ENCODE measurements at regions not wholly inside any gene's neighbourhood (a gene's known extent, or its start where the extent isn't known, plus 50 kb on each side); places are given as distances from the start of the nearest gene placed in this dataset.

DNA sequence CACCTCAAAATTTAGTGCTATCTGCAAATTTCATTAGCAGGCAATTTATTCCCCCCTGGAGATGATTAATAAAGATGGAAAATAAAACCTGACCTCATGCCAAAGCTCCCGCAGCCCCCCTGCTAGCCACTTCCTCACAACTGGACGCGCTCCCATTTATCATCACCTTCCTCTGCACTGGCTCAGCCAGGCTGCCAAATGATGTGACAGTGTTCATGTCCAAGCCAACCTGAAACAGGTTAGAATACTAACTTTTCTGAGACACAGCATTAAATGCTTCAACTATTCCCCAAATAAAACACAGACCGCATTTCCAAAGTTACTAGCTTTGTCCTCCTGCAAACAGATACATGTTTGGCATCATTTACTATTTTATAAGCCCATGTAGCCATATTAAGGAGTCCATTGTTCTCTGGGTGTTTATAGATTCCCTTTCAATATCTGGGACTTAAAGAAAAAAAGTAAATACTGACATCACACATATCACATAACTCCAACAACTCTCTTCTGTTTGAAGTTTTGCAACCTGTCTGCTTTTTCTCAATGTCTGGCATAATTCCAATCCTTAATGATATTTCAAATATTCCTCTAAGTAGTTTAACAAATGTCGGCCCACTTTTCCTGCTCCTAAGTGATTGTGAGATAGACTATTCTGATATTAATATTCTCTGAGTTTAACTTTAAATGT lies 829.7 kb upstream of the FAT3 start:
- H3K36me3 ChIP-seq (ENCODE audit: control insufficient read depth in 1 of 2, insufficient read depth in 2 of 2, low read length in 2 of 2): no peaks in the 10 kb centered on the region
- H3K9me3 ChIP-seq (ENCODE audit: control insufficient read depth in 1 of 2, low read length in 2 of 2): no peaks in the 10 kb centered on the region
- H3K4me3 ChIP-seq (ENCODE audit: low read depth in 1 of 2, low read length in 2 of 2): no peak overlapping the region
- no peaks in the 10 kb centered on the region for H3K27me3 ChIP-seq (ENCODE audit: control insufficient read depth in 1 of 2, insufficient read depth in 2 of 2, low read length in 2 of 2)
- no peak overlapping the region for H3K9ac ChIP-seq (ENCODE audit: low read depth in 1 of 2, low read length in 2 of 2)
- H3K4me1 ChIP-seq (ENCODE audit: control insufficient read depth in 1 of 2, insufficient read depth in 2 of 2, low read length in 2 of 2): peaks cover 0 to 3% of the 10 kb centered on the region in 2 donors
- no peak overlapping the region for H3K27ac ChIP-seq (ENCODE audit: low read depth, low read length)

DNA sequence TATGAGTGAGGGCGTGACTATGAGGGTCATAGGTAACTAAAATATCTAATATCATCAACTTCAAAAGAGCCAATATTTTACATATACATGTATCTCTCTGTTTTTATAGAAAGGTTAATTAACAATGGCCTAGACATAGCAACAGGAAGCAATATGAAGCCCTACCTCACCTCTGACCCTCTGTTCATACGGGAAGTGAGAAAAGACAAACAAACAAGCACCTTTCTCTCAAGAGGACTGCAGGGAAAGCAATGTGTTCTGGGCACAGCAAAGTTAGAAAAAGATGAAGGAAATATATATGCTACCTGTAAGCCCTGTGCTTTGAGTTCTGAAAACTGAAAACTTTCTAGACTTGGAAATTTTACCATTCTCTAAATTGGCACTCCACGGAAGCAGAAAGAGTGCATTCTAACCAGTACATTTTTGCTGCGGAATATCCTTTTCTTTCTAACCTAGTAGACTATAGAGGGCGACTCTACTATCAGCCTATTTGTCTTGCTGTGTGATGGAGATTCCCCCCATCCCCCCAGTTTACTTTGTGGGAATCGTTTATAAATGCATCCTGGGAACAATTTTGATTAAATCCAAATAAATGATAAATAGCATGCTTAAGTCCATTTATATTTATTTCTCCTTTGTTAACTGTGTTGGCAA lies 830.4 kb upstream of the FAT3 start:
- Histone ChIP-seq H3K27me3 (ENCODE audit: control insufficient read depth in 1 of 2, insufficient read depth in 2 of 2, low read length in 2 of 2) (no peaks in the 10 kb centered on the region), H3K4me1 (ENCODE audit: control insufficient read depth in 1 of 2, insufficient read depth in 2 of 2, low read length in 2 of 2) (peaks cover 0 to 3% of the 10 kb centered on the region in 2 donors), H3K27ac (ENCODE audit: low read depth, low read length) (no peak overlapping the region), H3K4me3 (ENCODE audit: low read depth in 1 of 2, low read length in 2 of 2) (no peak overlapping the region), H3K36me3 (ENCODE audit: control insufficient read depth in 1 of 2, insufficient read depth in 2 of 2, low read length in 2 of 2) (no peaks in the 10 kb centered on the region), H3K9ac (ENCODE audit: low read depth in 1 of 2, low read length in 2 of 2) (no peak overlapping the region), H3K9me3 (ENCODE audit: control insufficient read depth in 1 of 2, low read length in 2 of 2) (no peaks in the 10 kb centered on the region)

DNA sequence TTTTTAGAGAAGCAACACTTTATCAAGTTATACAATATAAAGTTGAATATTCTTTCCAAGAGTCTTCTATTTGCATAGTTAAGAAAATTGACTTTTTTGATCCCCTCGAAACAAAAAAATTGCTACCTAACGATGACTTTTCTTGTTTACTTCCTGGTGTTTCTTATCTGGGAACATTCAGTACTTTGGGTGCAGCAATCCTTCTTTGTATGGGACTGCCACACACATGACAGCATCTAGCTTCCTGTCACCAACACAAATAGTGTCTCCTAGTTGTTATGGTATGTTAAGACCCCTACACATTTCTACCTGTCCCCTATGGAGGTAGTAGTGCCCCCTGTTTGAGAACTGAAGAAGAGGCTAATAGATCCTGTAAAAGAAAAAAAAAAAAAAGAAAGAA lies 841.7 kb upstream of the FAT3 start:
- no peaks in the 10 kb centered on the region for H3K27me3 ChIP-seq (ENCODE audit: control insufficient read depth in 1 of 2, insufficient read depth in 2 of 2, low read length in 2 of 2)
- H3K27ac ChIP-seq (ENCODE audit: low read depth, low read length): no peak overlapping the region
- H3K4me1 ChIP-seq (ENCODE audit: control insufficient read depth in 1 of 2, insufficient read depth in 2 of 2, low read length in 2 of 2): no peaks in the 10 kb centered on the region
- no peaks in the 10 kb centered on the region for H3K36me3 ChIP-seq (ENCODE audit: control insufficient read depth in 1 of 2, insufficient read depth in 2 of 2, low read length in 2 of 2)
- H3K9ac ChIP-seq (ENCODE audit: low read depth in 1 of 2, low read length in 2 of 2): no peak overlapping the region
- H3K9me3 ChIP-seq (ENCODE audit: control insufficient read depth in 1 of 2, low read length in 2 of 2): no peaks in the 10 kb centered on the region
- H3K4me3 ChIP-seq (ENCODE audit: low read depth in 1 of 2, low read length in 2 of 2): no peak overlapping the region

DNA sequence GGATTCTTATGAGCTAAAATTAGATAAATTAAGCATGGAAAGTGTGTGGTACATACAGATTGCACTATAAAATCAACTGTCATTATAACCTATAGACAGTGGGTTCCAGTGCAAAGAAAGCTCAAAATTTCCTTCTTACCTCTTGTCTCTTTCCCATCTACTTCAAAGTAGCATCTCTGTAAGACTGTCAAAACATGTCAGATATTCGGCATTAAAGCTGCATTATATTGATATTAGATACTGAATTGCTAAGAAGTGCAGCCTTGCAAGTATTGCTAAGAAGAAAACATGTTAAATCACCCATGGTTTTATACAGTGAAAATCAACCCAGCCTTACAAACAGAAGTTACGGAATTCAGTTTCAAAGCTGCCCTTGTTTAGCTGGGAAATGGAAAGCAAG lies 849.8 kb upstream of the FAT3 start:
- Histone ChIP-seq H3K9me3 (ENCODE audit: control insufficient read depth in 1 of 2, low read length in 2 of 2) (no peaks in the 10 kb centered on the region), H3K36me3 (ENCODE audit: control insufficient read depth in 1 of 2, insufficient read depth in 2 of 2, low read length in 2 of 2) (no peaks in the 10 kb centered on the region), H3K9ac (ENCODE audit: low read depth in 1 of 2, low read length in 2 of 2) (no peak overlapping the region), H3K4me3 (ENCODE audit: low read depth in 1 of 2, low read length in 2 of 2) (no peak overlapping the region), H3K27ac (ENCODE audit: low read depth, low read length) (no peak overlapping the region), H3K27me3 (ENCODE audit: control insufficient read depth in 1 of 2, insufficient read depth in 2 of 2, low read length in 2 of 2) (no peaks in the 10 kb centered on the region), H3K4me1 (ENCODE audit: control insufficient read depth in 1 of 2, insufficient read depth in 2 of 2, low read length in 2 of 2) (no peaks in the 10 kb centered on the region)

DNA sequence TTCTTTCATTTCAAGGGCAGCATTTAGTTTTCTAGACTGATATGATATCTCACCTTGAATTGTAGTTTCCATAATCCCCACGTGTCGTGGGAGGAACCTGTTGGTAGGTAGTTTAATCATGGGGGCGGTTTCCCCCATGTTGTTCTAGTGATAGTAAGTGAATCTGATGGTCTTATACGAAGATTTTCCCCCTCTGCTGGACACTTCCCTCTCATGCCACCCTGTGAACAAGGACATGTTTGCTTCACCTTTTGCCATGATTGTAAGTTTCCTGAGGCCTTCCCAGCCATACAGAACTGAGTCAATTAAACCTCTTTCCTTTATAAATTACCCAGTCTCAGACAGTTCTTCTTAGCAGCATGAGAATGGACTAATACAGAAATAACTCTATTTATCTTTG lies 851.1 kb upstream of the FAT3 start:
- H3K4me3 ChIP-seq (ENCODE audit: low read depth in 1 of 2, low read length in 2 of 2): no peak overlapping the region
- H3K9ac ChIP-seq (ENCODE audit: low read depth in 1 of 2, low read length in 2 of 2): no peak overlapping the region
- no peak overlapping the region for H3K27ac ChIP-seq (ENCODE audit: low read depth, low read length)
- no peaks in the 10 kb centered on the region for H3K36me3 ChIP-seq (ENCODE audit: control insufficient read depth in 1 of 2, insufficient read depth in 2 of 2, low read length in 2 of 2)
- H3K4me1 ChIP-seq (ENCODE audit: control insufficient read depth in 1 of 2, insufficient read depth in 2 of 2, low read length in 2 of 2): no peaks in the 10 kb centered on the region
- H3K27me3 ChIP-seq (ENCODE audit: control insufficient read depth in 1 of 2, insufficient read depth in 2 of 2, low read length in 2 of 2): no peaks in the 10 kb centered on the region
- no peaks in the 10 kb centered on the region for H3K9me3 ChIP-seq (ENCODE audit: control insufficient read depth in 1 of 2, low read length in 2 of 2)

DNA sequence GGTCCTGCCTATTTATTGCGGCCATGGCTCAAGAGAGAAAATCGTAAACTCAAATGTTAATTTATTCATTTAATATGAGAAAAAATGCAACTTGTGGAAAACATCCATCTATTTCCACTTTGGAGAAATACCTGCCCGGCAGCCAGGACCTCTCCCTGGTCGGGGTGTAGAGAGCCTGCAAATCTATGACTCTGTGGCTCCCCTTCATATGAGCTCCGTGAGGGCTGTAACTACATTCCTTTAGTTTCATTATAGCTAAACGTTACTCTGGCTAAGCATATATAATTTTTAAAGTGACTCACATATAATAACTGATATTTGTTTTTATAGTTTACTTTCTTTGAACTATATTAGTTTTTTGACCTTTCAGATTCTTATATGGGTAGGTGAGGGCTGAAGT lies 857.8 kb upstream of the FAT3 start:
- H3K4me1 ChIP-seq (ENCODE audit: control insufficient read depth in 1 of 2, insufficient read depth in 2 of 2, low read length in 2 of 2): no peaks in the 10 kb centered on the region
- no peak overlapping the region for H3K4me3 ChIP-seq (ENCODE audit: low read depth in 1 of 2, low read length in 2 of 2)
- no peaks in the 10 kb centered on the region for H3K9me3 ChIP-seq (ENCODE audit: control insufficient read depth in 1 of 2, low read length in 2 of 2)
- no peaks in the 10 kb centered on the region for H3K36me3 ChIP-seq (ENCODE audit: control insufficient read depth in 1 of 2, insufficient read depth in 2 of 2, low read length in 2 of 2)
- no peak overlapping the region for H3K27ac ChIP-seq (ENCODE audit: low read depth, low read length)
- H3K27me3 ChIP-seq (ENCODE audit: control insufficient read depth in 1 of 2, insufficient read depth in 2 of 2, low read length in 2 of 2): no peaks in the 10 kb centered on the region
- no peak overlapping the region for H3K9ac ChIP-seq (ENCODE audit: low read depth in 1 of 2, low read length in 2 of 2)

DNA sequence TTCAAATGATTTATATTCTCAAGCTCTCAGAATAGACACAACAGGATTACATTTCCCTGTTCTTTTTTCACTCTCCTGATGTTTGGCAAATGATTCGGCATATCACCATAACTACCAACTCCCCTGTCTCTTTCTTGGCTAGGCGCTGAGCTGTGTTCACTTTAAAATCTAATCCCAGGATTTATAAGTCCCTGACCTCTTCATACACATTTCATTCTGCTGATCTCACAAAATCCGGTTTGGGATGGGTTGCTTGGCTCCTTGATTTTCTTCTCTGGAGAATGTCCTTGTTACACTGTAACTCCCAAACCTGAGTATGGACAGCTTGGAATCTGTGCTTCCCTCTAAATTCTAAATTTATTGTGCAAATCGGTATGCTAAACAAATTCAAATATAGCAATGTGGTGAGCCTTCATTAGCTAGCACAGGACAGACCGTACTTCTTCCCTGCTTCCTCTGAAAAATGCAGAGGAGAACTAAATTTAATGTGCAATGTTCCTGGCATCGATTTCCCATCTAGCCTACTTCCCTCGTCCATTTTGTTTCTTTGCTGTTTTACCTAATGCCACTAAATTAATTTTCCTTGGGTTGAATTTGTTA lies 858.5 kb upstream of the FAT3 start:
- Histone ChIP-seq H3K27ac (ENCODE audit: low read depth, low read length) (no peak overlapping the region), H3K9ac (ENCODE audit: low read depth in 1 of 2, low read length in 2 of 2) (no peak overlapping the region), H3K4me1 (ENCODE audit: control insufficient read depth in 1 of 2, insufficient read depth in 2 of 2, low read length in 2 of 2) (no peaks in the 10 kb centered on the region), H3K27me3 (ENCODE audit: control insufficient read depth in 1 of 2, insufficient read depth in 2 of 2, low read length in 2 of 2) (no peaks in the 10 kb centered on the region), H3K4me3 (ENCODE audit: low read depth in 1 of 2, low read length in 2 of 2) (no peak overlapping the region), H3K9me3 (ENCODE audit: control insufficient read depth in 1 of 2, low read length in 2 of 2) (no peaks in the 10 kb centered on the region), H3K36me3 (ENCODE audit: control insufficient read depth in 1 of 2, insufficient read depth in 2 of 2, low read length in 2 of 2) (no peaks in the 10 kb centered on the region)

DNA sequence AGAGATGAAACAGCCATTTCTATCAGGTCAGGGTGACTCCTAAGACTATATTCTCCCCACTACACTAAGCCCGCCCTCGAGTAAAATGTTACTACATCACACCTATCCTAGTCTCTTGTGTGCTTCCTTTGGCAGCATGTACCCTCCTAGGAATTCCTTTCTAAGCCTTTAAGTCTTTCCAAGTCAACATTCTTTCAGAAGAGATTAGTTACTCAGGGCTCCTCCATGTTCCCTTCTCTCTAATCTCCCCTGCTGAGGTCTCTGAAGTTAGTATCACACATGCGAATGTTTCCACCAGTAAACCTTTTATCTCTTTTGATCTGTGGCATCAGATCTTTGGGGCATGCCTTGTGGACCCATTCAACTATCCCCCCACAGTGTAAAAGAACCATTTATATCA lies 873.7 kb upstream of the FAT3 start:
- Histone ChIP-seq H3K27ac (ENCODE audit: low read depth, low read length) (no peak overlapping the region), H3K9me3 (ENCODE audit: control insufficient read depth in 1 of 2, low read length in 2 of 2) (no peaks in the 10 kb centered on the region), H3K27me3 (ENCODE audit: control insufficient read depth in 1 of 2, insufficient read depth in 2 of 2, low read length in 2 of 2) (no peaks in the 10 kb centered on the region), H3K9ac (ENCODE audit: low read depth in 1 of 2, low read length in 2 of 2) (no peak overlapping the region), H3K36me3 (ENCODE audit: control insufficient read depth in 1 of 2, insufficient read depth in 2 of 2, low read length in 2 of 2) (no peaks in the 10 kb centered on the region), H3K4me1 (ENCODE audit: control insufficient read depth in 1 of 2, insufficient read depth in 2 of 2, low read length in 2 of 2) (no peaks in the 10 kb centered on the region), H3K4me3 (ENCODE audit: low read depth in 1 of 2, low read length in 2 of 2) (no peak overlapping the region)

DNA sequence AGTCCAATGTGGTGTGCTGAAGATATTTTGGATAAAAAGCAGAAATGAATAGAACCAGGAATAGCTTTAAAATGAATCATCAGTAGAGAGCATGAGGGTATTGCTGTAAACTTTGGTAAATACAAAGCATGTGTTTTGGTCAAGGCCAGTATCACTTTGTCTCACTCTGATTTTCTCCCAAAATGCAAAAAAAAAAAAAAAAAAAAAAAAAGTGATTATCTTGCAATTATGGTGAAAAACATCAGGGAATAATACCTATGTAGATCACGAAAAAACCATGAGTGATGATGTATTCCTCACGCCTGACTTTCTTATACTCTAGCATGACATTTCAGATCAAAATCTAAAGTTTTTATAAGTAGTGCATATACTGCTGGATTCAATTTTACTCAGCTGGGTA lies 897.9 kb upstream of the FAT3 start:
- Histone ChIP-seq H3K9ac (ENCODE audit: low read depth in 1 of 2, low read length in 2 of 2) (no peak overlapping the region), H3K4me1 (ENCODE audit: control insufficient read depth in 1 of 2, insufficient read depth in 2 of 2, low read length in 2 of 2) (no peaks in the 10 kb centered on the region), H3K4me3 (ENCODE audit: low read depth in 1 of 2, low read length in 2 of 2) (no peak overlapping the region), H3K36me3 (ENCODE audit: control insufficient read depth in 1 of 2, insufficient read depth in 2 of 2, low read length in 2 of 2) (no peaks in the 10 kb centered on the region), H3K27ac (ENCODE audit: low read depth, low read length) (no peak overlapping the region), H3K9me3 (ENCODE audit: control insufficient read depth in 1 of 2, low read length in 2 of 2) (no peaks in the 10 kb centered on the region), H3K27me3 (ENCODE audit: control insufficient read depth in 1 of 2, insufficient read depth in 2 of 2, low read length in 2 of 2) (no peaks in the 10 kb centered on the region)

DNA sequence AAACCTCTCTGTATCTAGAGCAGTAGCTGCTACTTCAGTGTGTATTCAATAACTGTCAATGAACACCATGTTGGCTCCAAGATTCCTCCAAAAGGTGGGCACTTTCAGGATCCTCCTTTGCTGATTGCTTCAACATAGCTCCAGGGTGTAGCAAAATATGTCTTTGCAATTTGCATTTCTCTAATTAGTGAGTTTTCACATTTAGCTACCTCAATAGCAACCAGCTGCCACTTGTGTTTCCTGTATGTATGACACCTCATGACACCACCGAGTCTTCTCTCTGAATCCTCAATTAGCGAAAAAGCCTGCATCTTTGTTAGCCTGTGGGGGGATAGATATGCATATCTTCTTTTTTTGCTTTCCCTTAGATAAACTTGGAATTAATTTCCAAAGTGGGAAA lies 898.3 kb upstream of the FAT3 start:
- H3K36me3 ChIP-seq (ENCODE audit: control insufficient read depth in 1 of 2, insufficient read depth in 2 of 2, low read length in 2 of 2): no peaks in the 10 kb centered on the region
- H3K9me3 ChIP-seq (ENCODE audit: control insufficient read depth in 1 of 2, low read length in 2 of 2): no peaks in the 10 kb centered on the region
- H3K27ac ChIP-seq (ENCODE audit: low read depth, low read length): no peak overlapping the region
- H3K9ac ChIP-seq (ENCODE audit: low read depth in 1 of 2, low read length in 2 of 2): no peak overlapping the region
- no peaks in the 10 kb centered on the region for H3K4me1 ChIP-seq (ENCODE audit: control insufficient read depth in 1 of 2, insufficient read depth in 2 of 2, low read length in 2 of 2)
- no peaks in the 10 kb centered on the region for H3K27me3 ChIP-seq (ENCODE audit: control insufficient read depth in 1 of 2, insufficient read depth in 2 of 2, low read length in 2 of 2)
- no peak overlapping the region for H3K4me3 ChIP-seq (ENCODE audit: low read depth in 1 of 2, low read length in 2 of 2)

Data from duodenal mucosa (tissue), 2 donors.